Stomach (tissue), 4 donors: ENCODE measurements at regions not wholly inside any gene's neighbourhood (a gene's known extent, or its start where the extent isn't known, plus 50 kb on each side); places are given as distances from the start of the nearest gene placed in this dataset.

Experiments used
- POLR2A ChIP-seq, 4 donors: fragments of 450-650 bp; IDR thresholded peaks; one replicate each; pipeline ENCODE4 v1.6.1; 2016; ENCODE audit warnings: antibody characterized with exemption in 4 of 4, control low read depth in 2 of 4, mild to moderate bottlenecking in 1 of 4, moderate library complexity in 1 of 4
- POLR2AphosphoS5 ChIP-seq, 3 donors: sonication (generic); formaldehyde crosslinking; IDR thresholded peaks; one replicate each; pipeline ENCODE4 v1.6.1; 2016; ENCODE audit warnings: antibody characterized with exemption in 3 of 3
- TF ChIP-seq, protein P1 (sequence below), 7 experiments: fragments of 450-650 bp in 4 of 7; fragments of 200-600 bp in 3 of 7; sonication (generic) in 3 of 7; IDR thresholded peaks; one replicate each; pipeline ENCODE4 v1.5.1; 2016 to 2019; ENCODE audit warnings: antibody characterized with exemption in 7 of 7, control low read depth in 2 of 7, mild to moderate bottlenecking in 1 of 7

DNA sequence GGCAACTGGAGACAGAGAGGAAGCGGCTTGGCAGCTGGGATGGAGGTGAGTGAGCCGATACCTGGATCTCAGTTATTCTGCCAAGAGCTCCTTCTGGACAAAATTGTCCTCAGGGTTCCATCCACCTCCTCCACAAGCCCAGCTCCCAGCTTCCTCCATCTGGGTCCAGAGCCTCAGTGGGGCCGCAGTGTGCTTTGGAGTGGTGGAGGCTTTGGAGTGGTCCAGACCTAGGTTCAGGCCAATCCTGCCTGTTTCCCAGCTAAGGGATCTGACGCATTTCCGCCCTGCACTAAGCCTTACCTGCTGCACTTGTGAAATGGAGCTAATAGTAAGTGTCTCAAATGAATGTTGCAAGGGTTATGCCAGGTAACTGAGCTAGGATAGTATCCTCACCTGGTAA is 355.7 kb upstream of the SHH start:
- TF ChIP-seq, protein P1, sequence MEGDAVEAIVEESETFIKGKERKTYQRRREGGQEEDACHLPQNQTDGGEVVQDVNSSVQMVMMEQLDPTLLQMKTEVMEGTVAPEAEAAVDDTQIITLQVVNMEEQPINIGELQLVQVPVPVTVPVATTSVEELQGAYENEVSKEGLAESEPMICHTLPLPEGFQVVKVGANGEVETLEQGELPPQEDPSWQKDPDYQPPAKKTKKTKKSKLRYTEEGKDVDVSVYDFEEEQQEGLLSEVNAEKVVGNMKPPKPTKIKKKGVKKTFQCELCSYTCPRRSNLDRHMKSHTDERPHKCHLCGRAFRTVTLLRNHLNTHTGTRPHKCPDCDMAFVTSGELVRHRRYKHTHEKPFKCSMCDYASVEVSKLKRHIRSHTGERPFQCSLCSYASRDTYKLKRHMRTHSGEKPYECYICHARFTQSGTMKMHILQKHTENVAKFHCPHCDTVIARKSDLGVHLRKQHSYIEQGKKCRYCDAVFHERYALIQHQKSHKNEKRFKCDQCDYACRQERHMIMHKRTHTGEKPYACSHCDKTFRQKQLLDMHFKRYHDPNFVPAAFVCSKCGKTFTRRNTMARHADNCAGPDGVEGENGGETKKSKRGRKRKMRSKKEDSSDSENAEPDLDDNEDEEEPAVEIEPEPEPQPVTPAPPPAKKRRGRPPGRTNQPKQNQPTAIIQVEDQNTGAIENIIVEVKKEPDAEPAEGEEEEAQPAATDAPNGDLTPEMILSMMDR (IDR thresholded peaks at IDR 0.05): no peak
- TF ChIP-seq POLR2AphosphoS5 (IDR thresholded peaks at IDR 0.05): no peak
- no peak for TF ChIP-seq POLR2A (IDR thresholded peaks at IDR 0.05)
